GM12878 (cell line): ENCODE measurements at regions not wholly inside any gene's neighbourhood (a gene's known extent, or its start where the extent isn't known, plus 50 kb on each side); places are given as distances from the start of the nearest gene placed in this dataset.

Experiments
- EP300 ChIP-seq, 2 experiments: fragments of 150-350 bp in 1 of 2; IDR thresholded peaks; 2 replicates each; pipeline ENCODE4 v1.6.1; 2011 to 2012; ENCODE audit warnings: low read depth in 2 of 2, low read length in 2 of 2, borderline replicate concordance in 1 of 2, improper control_type of control experiment in 1 of 2, inconsistent platforms in 1 of 2; ENCODE audit not compliant: control insufficient read depth in 1 of 2
- NR2F1 ChIP-seq: fragments of 450-650 bp; conservative IDR thresholded peaks from 2 replicates; pipeline ENCODE4 v1.6.1; 2017; ENCODE audit warnings: mild to moderate bottlenecking
- SREBF2 ChIP-seq: IDR thresholded peaks from 2 replicates; pipeline ENCODE4 v1.6.1; 2012; ENCODE audit warnings: mild to moderate bottlenecking, low read length
- ZBTB40 ChIP-seq: fragments of 450-650 bp; IDR thresholded peaks from 2 replicates; pipeline ENCODE4 v1.6.1; 2016; ENCODE audit warnings: mild to moderate bottlenecking, moderate library complexity, borderline replicate concordance
- ZNF274 ChIP-seq: IDR thresholded peaks from one replicate; pipeline ENCODE4 v1.8.0; 2011; ENCODE audit not compliant: insufficient read length, insufficient read depth
- TF ChIP-seq, protein P1 (sequence below): fragments of 450-650 bp; formaldehyde crosslinking; IDR thresholded peaks from 2 replicates; pipeline ENCODE4 v1.4.0; 2020; ENCODE audit warnings: mild to moderate bottlenecking, moderate library complexity

DNA sequence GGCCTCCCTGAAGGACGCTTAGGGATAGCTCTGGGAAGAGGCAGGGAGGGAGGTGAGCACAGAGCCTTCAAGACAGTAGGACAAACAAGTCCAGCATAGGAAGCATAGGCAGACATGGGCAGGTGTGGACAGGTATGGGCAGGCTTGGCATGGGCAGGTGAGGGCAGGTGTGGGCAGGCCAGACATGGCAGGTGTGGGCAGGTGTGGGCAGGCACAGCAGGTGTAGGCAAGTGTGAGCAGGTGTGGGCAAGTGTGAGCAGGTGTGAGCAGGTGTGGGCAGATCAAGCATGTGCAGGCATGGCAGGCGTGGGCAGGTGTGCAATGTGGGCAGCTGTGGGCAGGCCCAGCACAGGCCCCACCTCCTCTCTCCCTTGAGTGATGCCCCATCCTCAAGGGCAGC lies 148.8 kb upstream of the ZMIZ1 start (continued):
- TF ChIP-seq, protein P1, sequence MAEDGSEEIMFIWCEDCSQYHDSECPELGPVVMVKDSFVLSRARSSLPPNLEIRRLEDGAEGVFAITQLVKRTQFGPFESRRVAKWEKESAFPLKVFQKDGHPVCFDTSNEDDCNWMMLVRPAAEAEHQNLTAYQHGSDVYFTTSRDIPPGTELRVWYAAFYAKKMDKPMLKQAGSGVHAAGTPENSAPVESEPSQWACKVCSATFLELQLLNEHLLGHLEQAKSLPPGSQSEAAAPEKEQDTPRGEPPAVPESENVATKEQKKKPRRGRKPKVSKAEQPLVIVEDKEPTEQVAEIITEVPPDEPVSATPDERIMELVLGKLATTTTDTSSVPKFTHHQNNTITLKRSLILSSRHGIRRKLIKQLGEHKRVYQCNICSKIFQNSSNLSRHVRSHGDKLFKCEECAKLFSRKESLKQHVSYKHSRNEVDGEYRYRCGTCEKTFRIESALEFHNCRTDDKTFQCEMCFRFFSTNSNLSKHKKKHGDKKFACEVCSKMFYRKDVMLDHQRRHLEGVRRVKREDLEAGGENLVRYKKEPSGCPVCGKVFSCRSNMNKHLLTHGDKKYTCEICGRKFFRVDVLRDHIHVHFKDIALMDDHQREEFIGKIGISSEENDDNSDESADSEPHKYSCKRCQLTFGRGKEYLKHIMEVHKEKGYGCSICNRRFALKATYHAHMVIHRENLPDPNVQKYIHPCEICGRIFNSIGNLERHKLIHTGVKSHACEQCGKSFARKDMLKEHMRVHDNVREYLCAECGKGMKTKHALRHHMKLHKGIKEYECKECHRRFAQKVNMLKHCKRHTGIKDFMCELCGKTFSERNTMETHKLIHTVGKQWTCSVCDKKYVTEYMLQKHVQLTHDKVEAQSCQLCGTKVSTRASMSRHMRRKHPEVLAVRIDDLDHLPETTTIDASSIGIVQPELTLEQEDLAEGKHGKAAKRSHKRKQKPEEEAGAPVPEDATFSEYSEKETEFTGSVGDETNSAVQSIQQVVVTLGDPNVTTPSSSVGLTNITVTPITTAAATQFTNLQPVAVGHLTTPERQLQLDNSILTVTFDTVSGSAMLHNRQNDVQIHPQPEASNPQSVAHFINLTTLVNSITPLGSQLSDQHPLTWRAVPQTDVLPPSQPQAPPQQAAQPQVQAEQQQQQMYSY (CRISPR knock-in tag), result no peak
- TF ChIP-seq EP300 (IDR thresholded peaks at IDR 0.05; ENCODE audit: borderline replicate concordance in 1 of 2, control insufficient read depth in 1 of 2, low read depth in 2 of 2, low read length in 2 of 2) (no peak), SREBF2 (no peak), NR2F1 (no peak), ZBTB40 (no peak), ZNF274 (no peak)
